HUES48 (cell line): ENCODE measurements at regions not wholly inside any gene's neighbourhood (a gene's known extent, or its start where the extent isn't known, plus 50 kb on each side); places are given as distances from the start of the nearest gene placed in this dataset.

Experiments used
- H3K27ac ChIP-seq: one replicate; pipeline ENCODE4 v1.7.0; 2013; ENCODE audit warnings: low read depth, low read length, inconsistent platforms
- H3K27me3 ChIP-seq: 2 replicates; pipeline ENCODE4 v1.6.1; 2013; ENCODE audit warnings: mild to moderate bottlenecking, low read length; ENCODE audit not compliant: control insufficient read depth, insufficient read depth
- H3K36me3 ChIP-seq: 2 replicates; pipeline ENCODE4 v1.6.1; 2013; ENCODE audit warnings: low read length; ENCODE audit not compliant: control insufficient read depth, insufficient read depth
- H3K4me1 ChIP-seq: 2 replicates; pipeline ENCODE4 v1.6.1; 2013; ENCODE audit warnings: mild to moderate bottlenecking, low read length; ENCODE audit not compliant: control insufficient read depth, insufficient read depth
- H3K4me3 ChIP-seq: 2 replicates; pipeline ENCODE4 v1.5.1; 2013; ENCODE audit warnings: mild to moderate bottlenecking, low read depth, low read length
- H3K9ac ChIP-seq: 2 replicates; pipeline ENCODE4 v1.6.1; 2013; ENCODE audit warnings: mild to moderate bottlenecking, low read depth, low read length, moderate library complexity
- H3K9me3 ChIP-seq: 2 replicates; pipeline ENCODE4 v1.6.1; 2013; ENCODE audit warnings: low read length; ENCODE audit not compliant: control insufficient read depth, insufficient read depth

DNA sequence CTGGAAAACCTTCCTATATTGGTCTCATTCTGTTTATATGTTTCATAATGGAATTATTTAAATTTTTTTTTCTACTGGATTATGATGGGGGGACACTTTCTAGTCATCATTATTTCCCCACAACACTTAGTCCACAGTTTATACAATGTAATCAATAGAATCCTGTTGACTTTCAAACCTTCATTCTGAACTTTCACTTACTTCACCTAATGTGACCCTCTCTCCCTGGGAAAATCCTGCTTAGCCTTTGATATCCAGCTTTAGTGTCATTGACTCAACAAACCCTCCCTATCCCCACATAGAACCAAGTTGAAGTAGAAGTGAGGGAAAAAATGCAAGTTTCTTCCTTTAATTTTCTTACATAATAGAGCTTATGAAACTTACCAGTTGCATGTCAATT lies 666.0 kb downstream of the MECOM start:
- Histone ChIP-seq H3K4me1 (peaks cover 19% of the 10 kb centered on the region), H3K36me3 (no peaks in the 10 kb centered on the region), H3K9me3 (no peaks in the 10 kb centered on the region), H3K27ac (no peak overlapping the region), H3K27me3 (no peaks in the 10 kb centered on the region), H3K4me3 (no peak overlapping the region), H3K9ac (no peak overlapping the region)

DNA sequence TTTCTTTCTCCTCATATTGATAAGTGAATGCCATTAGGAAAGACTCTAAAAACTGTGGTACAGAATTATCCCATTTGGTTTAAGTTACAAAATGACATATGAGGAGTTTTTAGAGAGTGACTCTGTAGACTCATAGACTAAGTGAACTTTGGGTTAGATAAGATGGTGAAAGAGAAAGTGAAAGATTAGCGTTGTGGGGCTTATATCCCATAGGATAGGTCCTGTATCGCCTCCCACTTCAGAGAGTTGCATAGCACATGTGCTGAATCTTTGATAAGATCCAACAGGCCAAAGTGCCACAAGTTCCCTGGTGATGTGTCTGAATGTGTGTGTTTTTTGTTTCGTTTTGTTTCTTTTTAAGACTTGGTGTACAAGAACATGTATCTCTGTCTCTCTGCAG lies 666.9 kb downstream of the MECOM start:
- Histone ChIP-seq H3K4me3 (no peak overlapping the region), H3K36me3 (no peaks in the 10 kb centered on the region), H3K4me1 (peaks cover 12% of the 10 kb centered on the region), H3K9me3 (no peaks in the 10 kb centered on the region), H3K27ac (no peak overlapping the region), H3K9ac (no peak overlapping the region), H3K27me3 (no peaks in the 10 kb centered on the region)

GRCh38 chr3:168995129-168995528 lies 668.4 kb downstream of the MECOM start:
- Histone ChIP-seq H3K27ac (no peak overlapping the region), H3K36me3 (no peaks in the 10 kb centered on the region)

DNA sequence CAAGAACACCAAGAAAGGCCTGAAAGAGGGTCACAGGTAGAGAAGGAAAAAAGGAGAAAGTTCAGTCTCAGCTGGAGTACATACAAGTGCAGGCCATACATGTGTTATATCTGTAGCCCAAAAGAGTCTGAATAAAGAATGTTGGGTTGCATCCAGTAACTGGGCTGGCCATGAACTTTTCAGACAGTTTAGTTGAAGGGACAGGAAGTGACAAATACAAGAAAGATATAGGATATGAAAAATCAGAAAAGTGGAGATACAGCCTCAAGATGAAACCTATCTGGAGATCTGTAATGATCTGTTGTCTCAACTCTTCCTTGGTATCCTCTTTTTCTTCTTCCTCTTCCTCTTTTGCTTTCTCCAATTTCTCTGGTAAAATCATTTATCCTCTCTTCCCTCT lies 671.7 kb downstream of the MECOM start:
- Histone ChIP-seq H3K9ac (no peak overlapping the region), H3K27me3 (no peaks in the 10 kb centered on the region), H3K4me3 (no peak overlapping the region), H3K9me3 (no peaks in the 10 kb centered on the region), H3K36me3 (no peaks in the 10 kb centered on the region), H3K27ac (no peak overlapping the region), H3K4me1 (peaks cover 7% of the 10 kb centered on the region; the same call in 1 of the 2 replicates)

More at GRCh38 chr3:168995129-168995528, 668.4 kb downstream of the MECOM start:
- Histone ChIP-seq H3K9ac (no peak overlapping the region), H3K4me3 (no peak overlapping the region), H3K27me3 (no peaks in the 10 kb centered on the region), H3K9me3 (no peaks in the 10 kb centered on the region), H3K4me1 (peaks cover 9% of the 10 kb centered on the region)

GRCh38 chr3:168990621-168991020 lies 672.9 kb downstream of the MECOM start:
- H3K4me1 ChIP-seq, result peaks cover 7% of the 10 kb centered on the region; the same call in 1 of the 2 replicates
- H3K27me3 ChIP-seq, result no peaks in the 10 kb centered on the region
- H3K36me3 ChIP-seq, result no peaks in the 10 kb centered on the region
- H3K4me3 ChIP-seq, result no peak overlapping the region
- H3K27ac ChIP-seq, result no peak overlapping the region
- no peak overlapping the region for H3K9ac ChIP-seq
- H3K9me3 ChIP-seq, result no peaks in the 10 kb centered on the region

- peaks cover 7% of the 10 kb centered on the region; the same call in 1 of the 2 replicates for H3K4me1 ChIP-seq
- H3K27me3 ChIP-seq, result no peaks in the 10 kb centered on the region
- H3K36me3 ChIP-seq, result no peaks in the 10 kb centered on the region
- H3K9me3 ChIP-seq, result no peaks in the 10 kb centered on the region
- no peak overlapping the region for H3K9ac ChIP-seq
- no peak overlapping the region for H3K4me3 ChIP-seq
- H3K27ac ChIP-seq, result no peak overlapping the region
Observed at GRCh38 chr3:168990134-168990533, 673.4 kb downstream of the MECOM start.

GRCh38 chr3:168989396-168989795 lies 674.1 kb downstream of the MECOM start:
- H3K4me3 ChIP-seq, result no peak overlapping the region
- no peak overlapping the region for H3K9ac ChIP-seq
- H3K36me3 ChIP-seq, result no peaks in the 10 kb centered on the region
- H3K27ac ChIP-seq, result no peak overlapping the region
- H3K4me1 ChIP-seq, result peaks cover 7% of the 10 kb centered on the region; the same call in 1 of the 2 replicates
- H3K9me3 ChIP-seq, result no peaks in the 10 kb centered on the region
- H3K27me3 ChIP-seq, result no peaks in the 10 kb centered on the region

DNA sequence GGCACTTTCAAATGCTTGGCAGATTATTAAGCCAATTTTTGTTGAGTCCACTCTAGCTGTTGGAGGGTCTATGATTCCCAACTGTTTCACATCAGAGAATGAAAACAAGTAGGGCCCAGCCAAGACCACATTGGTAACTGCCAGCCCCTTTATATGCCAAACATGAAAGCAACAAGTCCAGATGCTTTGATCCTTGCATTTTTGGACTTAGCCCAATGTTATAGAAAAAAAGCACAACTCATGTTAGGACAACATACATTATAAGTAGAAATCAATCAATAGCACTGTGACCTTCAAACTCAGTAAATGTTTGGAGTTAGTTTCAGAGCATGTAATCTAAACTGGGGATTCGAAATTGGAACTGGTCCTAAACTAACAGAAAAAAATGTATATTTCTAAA lies 674.7 kb downstream of the MECOM start:
- no peaks in the 10 kb centered on the region for H3K9me3 ChIP-seq
- H3K27me3 ChIP-seq, result no peaks in the 10 kb centered on the region
- H3K27ac ChIP-seq, result no peak overlapping the region
- H3K4me3 ChIP-seq, result no peak overlapping the region
- H3K4me1 ChIP-seq, result peaks cover 7% of the 10 kb centered on the region; the same call in 1 of the 2 replicates
- no peak overlapping the region for H3K9ac ChIP-seq
- no peaks in the 10 kb centered on the region for H3K36me3 ChIP-seq

- Histone ChIP-seq H3K4me3 (no peak overlapping the region), H3K27ac (no peak overlapping the region), H3K9ac (no peak overlapping the region), H3K27me3 (no peaks in the 10 kb centered on the region), H3K9me3 (no peaks in the 10 kb centered on the region), H3K4me1 (no peaks in the 10 kb centered on the region), H3K36me3 (no peaks in the 10 kb centered on the region)
Observed at GRCh38 chr3:168984872-168985271, 678.6 kb downstream of the MECOM start.

- H3K9me3 ChIP-seq, result no peaks in the 10 kb centered on the region
- H3K4me3 ChIP-seq, result no peak overlapping the region
Observed at GRCh38 chr3:168983046-168983445, 680.5 kb downstream of the MECOM start.

GRCh38 chr3:168981396-168981795 lies 682.1 kb downstream of the MECOM start:
- Histone ChIP-seq H3K4me3 (no peak overlapping the region), H3K27ac (no peak overlapping the region), H3K4me1 (no peaks in the 10 kb centered on the region), H3K9ac (no peak overlapping the region), H3K27me3 (no peaks in the 10 kb centered on the region), H3K9me3 (no peaks in the 10 kb centered on the region), H3K36me3 (no peaks in the 10 kb centered on the region)

More at GRCh38 chr3:168983046-168983445, 680.5 kb downstream of the MECOM start:
- H3K27ac ChIP-seq, result no peak overlapping the region
- H3K27me3 ChIP-seq, result no peaks in the 10 kb centered on the region
- no peak overlapping the region for H3K9ac ChIP-seq
- H3K36me3 ChIP-seq, result no peaks in the 10 kb centered on the region
- no peaks in the 10 kb centered on the region for H3K4me1 ChIP-seq
